SIG-M5 treated with dmso at 0.1 percent for 504 hours (cell line): ENCODE measurements at regions not wholly inside any gene's neighbourhood (a gene's known extent, or its start where the extent isn't known, plus 50 kb on each side); places are given as distances from the start of the nearest gene placed in this dataset.
"Not testable (repeated sequence)": the region's sequence is repeated elsewhere in the genome, so short reads cannot be mapped to it uniquely, and the experiment has no call there.

ENCODE experiments used
- DNase-seq: peaks from one replicate; lab custom pipeline; 2025; ENCODE audit not compliant: unreplicated experiment; lab: John Stamatoyannopoulos, UW

DNA sequence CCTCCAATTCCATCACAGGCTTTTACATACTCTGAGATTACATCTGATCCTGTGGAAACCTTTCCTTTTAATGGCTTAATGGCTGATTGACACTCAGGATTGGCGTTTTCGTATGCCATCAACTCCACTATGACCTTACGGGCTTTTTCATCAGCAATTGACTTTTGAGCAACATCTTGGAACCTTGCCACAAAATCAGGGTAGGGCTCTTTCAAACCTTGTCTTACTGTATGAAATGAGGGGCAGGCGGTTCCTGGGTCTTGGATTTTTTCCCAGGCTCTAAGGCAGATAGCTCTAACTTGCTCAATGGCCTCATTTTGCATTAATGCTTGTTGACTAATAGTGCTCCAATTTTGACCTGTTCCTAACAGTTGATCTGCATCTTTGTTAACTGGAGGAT lies 250.9 kb upstream of the PRKCQ start:
- DNase-seq = not testable (repeated sequence)

DNA sequence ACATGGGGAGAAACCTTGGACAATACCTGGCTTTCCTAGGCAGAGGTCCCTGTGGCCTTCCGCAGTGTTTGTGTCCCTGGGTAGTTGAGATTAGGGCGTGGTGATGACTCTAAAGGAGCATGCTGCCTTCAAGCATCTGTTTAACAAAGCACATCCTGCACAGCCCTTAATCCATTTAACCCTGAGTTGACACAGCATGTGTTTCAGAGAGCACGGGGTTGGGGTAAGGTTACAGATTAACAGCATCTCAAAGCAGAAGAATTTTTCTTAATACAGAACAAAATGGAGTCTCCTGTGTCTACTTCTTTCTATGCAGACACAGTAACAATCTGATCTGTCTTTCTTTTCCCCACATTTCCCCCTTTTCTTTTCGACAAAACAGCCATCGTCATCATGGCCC lies 244.7 kb upstream of the PRKCQ start:
- DNase-seq = not testable (repeated sequence)

DNA sequence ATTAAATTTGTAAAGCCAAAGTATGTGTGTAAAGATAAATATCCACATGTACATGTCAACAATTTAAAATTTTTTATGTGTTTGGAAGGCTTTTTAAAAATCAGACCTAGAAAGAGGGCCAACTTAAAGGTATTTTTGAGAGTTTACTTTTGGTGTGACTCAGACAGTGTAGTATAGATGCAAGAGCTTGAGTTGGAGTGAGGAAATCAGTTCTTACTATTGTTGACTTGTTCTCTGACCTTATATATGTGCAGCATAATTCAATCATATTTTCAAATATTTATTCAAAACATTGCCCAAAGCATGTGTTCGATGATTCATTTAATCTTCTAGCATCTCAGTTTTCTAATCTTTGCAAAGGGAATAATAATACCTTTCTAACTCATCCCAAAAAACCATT lies 243.7 kb upstream of the PRKCQ start:
- no peak for DNase-seq

DNA sequence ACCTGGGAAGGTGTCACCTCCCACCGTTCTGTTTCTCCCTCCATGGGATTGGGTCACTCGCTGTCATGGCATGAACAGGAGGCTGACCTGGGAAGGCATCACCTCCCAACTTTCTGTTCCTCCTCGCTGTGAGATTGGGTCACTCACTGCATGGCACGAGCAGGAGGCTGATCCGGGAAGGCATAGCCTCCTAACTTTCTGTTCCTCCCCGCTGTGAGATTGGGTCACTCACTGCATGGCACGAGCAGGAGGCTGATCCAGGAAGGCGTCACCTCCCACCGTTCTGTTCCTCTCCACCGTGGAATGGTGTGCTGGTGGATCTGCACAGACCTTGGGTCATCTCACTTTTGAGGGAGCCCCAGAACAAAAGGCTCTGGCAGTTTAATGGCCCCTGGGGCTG lies 239.2 kb upstream of the PRKCQ start:
- no peak for DNase-seq

DNA sequence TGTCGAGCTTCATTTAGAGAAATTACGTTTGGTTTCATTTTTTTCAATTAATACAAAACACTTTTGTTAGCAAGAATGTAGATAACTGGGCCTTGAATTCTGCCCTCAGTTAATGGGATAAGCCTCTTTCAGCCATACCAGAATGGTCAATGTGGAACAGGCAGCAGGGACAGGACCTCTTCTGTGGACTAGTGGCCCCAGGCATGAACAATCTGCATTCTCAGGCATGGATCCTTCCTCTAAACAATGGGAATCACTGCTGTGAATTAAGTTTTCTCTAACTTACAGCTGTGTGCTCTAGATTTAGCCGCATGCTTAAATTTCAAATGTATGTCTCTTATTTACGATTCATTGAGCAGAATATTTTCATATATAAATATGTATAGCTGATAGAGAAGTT lies 237.7 kb upstream of the PRKCQ start:
- no peak for DNase-seq

DNA sequence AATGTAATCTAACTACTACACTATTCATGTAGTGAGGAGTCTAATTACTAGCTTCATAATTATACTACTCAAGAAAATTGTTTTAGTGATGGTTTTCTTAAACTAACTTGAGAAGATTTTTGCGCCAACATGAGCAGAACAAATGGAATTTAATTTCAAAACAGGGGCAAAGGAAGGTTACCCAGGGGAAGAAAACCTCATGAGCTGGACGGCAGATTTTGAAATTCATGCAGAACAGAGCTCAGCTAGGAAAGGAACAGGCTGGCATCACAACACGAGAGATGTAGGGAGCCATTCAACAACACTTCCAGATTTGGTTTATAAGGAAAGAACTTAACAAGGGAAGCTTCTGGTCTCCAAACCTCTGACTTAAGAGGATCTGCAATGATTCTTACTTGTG lies 235.3 kb upstream of the PRKCQ start:
- DNase-seq = no peak

DNA sequence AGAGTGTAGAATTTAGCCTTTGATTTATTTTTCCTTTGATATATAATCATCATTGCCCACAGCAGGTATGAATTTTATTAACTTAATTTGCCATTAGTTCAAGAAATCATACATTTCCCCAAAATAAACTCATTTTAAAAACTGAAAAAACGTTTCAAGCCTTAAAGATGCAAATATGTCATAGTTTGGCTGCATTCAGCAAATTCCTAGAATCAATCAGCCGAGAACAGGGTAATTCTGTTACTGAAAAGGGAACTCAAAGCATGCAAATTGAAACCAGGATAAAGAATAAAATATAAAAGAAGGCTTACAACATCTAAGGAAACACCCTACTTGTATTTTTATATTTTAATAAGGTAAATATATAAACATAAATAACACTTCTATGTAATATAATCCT lies 233.8 kb upstream of the PRKCQ start:
- no peak for DNase-seq

DNA sequence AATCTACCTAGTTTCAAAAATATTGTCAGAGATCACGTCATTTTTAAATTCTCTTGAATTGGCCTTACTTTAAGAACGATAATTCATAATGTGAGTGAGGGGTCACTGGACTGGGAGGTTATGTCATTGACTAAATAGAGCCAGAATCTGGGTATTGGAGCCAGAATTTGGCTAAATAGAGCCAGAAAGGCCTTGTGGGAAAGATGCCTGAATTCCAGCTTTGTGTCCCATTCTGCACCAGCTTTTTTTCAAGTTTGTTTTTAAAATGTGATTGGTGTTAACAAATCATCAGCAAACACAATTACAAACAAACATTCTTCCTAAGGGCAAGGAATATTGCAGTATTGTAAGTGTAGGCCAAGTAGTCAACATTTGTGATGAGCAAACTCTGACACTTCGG lies 233.2 kb upstream of the PRKCQ start:
- no peak for DNase-seq

DNA sequence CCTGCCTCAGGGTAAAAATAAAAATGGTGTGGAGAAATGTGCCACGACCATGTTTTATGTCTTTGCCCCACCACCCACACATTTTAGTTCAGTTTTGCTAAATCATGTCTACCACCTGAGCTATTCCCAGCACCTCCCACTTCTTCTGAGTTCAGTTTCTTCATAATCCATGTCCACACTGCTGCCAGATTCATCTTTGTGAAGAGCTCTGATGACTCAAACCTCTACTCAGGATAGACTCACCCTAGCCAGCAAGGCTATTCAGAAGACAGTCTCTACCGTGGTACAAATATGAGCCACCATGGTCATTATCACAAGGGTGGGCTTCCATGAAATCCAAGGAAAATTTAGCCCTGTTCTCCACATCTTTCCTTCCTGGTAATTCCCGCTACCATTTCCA lies 231.1 kb upstream of the PRKCQ start:
- no peak for DNase-seq

DNA sequence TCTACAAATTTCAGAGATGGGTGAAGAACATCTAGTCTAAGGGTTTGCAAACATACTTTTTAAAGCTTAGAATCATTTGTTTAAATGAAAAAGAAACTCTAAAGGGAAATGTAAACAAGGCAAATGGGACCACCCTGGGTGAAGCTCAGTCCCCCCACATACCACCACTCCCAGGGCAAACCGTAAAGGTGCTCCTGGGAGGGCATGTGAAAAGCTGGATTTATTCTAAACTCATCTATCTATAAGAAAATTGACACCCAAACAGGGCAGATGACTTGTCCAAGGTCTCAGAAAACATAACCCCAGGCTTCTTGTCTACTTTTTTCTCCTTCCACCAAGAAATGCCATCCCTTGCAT lies 223.3 kb upstream of the PRKCQ start:
- DNase-seq = no peak

DNA sequence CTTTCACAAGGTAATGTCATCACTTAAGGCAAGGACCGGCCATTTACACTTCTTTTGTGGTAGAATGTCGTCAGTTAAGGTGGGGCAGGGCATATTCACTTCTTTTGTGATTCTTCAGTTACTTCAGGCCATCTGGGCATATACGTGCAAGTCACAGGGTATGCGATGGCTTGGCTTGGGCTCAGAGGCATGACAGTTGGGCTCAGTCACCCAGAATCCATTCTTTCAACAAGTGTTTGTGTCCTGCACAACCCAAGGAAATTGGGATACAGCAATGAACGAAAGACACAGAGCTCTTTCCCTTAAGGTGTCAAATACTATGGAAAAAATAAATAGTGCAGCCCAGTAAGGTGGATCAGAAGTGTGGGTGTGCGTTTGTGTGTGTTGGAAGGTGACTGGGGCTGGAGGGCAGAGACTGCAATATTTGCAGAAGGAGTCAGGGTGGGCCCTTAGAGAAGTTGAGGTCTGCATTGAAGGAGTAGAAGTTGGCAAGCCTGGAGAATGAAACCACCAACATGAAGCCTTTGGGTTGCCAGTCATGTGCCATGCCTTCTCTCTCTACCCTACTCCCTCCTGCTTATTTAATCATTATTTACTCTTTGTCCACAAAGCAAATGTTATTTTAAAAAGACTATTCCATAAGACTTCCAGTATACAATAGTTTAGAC lies 222.8 kb upstream of the PRKCQ start:
- no peak for DNase-seq

DNA sequence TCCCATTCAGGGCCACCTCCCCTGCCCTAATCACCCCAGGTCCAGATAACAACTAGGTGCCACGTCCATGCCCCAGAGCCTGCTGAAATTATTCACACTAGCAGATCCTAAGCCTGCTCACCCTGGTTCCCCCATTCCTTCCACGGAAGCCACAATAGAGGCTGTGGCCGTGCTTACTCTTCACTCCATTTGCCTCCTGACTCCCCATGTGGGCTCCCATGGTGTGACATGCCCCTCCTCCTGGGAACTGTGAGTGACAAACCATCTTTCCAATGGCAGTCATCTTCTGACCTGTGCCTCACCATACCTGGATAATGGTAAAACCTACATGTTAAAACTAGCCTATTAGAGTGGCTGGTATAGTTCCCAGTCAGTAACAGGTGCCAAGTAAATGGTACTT lies 216.2 kb upstream of the PRKCQ start:
- DNase-seq = no peak

DNA sequence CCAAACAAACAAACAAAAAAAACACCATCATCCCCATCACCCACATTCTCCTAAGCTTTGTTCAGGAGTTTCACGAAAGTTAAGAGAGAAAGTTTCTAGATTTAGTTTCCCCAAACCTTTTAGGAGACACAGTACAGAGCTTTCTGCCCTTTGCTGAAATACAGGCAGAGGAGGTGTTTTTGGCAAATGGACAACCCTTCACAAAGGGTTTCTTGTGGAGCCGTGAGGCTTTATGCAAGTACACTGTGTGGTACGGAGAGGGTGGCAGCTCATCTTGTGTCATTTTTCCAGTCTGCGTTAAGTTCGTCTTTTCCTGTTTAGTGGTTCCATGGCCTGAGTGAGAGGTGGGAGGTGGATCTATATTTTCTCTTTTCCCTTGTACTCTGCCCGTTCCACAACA lies 215.5 kb upstream of the PRKCQ start:
- DNase-seq = no peak

DNA sequence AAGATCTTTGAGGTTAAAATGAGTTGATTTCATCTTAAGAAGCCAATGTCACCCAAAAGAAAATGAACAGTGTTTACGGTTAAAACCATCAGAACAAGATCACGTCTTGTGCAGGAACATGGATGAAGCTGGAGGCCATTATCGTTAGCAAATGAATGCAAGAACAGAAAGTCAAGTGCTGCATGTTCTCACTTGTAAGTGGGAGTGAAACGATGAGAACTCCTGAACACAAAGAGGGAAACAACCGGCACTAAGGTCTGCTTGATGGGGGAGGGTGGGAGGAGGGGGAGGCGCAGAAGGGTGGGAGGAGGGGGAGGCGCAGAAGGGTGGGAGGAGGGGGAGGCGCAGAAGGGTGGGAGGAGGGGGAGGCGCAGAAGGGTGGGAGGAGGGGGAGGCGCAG lies 214.8 kb upstream of the PRKCQ start:
- DNase-seq = not testable (repeated sequence)

DNA sequence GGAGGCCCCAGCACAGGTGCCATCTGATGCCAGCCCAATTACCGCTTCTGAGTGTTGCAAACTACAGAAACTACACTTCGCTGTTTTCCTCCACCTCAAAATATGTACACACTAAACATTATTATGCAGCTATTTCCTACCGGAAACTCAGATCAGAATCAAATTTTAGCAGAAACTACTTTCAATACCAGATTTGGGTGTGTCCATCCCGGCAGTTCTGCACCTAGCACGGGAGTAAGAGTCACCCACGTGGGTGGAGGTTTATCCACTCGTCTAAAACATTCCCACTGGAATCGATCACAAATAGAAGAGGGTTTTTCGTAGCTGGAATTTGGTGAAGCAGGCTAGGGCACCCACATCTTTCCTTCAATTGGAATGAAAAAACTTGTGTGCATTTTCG lies 214.4 kb upstream of the PRKCQ start:
- no peak for DNase-seq

DNA sequence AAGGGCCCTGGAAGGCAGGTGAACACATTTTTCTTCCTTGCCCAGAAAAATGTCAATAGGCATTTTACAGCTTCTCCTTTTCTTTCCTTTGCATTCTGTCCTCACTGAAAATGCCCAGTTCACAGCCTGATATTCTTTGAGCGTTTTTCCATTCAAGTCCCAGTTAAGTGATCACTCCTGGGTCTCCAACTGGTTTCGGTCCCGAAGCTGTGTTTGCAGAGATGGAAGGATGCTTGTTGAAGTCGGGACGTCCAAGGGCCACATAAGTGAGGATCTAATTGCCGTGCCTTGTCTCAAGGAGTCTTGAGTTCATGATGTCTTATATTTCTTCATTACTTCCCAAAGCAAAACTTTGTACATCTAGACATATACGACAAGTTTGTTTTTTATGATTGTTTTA lies 208.7 kb upstream of the PRKCQ start:
- DNase-seq = no peak

DNA sequence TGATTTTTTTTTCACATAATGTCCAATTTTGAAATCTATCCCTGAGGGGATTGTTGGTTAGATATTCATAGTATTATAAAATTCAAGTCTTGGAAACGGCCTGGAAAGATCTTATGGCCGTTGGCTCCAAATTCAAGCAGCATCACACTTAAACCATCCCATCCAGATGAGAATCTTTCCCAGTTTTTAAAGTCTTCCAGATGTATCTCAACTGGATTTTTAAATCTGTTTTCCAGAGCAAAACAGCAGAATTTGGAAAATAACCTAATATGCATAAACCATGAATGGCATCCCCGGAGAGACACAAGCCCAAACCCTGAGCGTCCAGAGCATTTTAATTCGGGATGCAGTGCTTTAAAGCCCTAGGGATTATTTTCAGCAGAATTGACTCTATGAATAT lies 208.2 kb upstream of the PRKCQ start:
- no peak for DNase-seq

DNA sequence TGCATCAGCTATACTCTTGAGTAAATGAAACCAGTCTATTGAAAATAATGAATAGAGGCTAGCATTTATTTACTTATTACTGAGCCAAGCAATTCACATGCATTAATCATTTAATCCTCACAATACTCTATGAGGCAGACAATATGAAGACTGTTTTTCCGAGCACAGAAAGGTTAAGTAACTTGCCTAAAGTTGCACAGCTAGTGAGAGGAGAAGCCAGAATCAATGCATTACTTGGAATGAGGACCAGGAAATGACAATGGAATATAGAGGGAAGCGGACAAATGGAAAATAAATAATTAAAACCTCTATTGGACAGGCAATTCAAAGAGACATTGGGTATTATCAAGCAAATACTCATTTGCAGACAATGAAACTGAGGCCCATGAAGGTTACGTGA lies 207.6 kb upstream of the PRKCQ start:
- DNase-seq = no peak

DNA sequence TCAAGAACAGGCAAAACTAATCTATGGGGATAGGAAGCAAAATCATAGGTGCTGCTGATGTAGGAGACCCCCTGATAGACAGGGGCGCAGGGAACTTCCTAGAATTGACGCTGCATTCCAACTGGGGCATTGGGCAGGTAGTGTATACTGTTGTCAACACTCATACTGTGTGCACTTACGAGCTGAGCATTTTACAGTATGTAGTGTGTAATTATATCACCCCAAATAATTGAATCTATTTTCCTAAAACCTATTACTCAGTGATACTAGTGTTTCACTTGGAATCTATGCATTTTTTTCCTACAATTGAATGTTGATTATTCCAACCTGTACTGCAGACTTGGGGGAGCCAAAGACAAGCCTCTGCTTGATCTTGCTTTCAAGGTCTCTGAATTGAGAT lies 207.0 kb upstream of the PRKCQ start:
- no peak for DNase-seq

DNA sequence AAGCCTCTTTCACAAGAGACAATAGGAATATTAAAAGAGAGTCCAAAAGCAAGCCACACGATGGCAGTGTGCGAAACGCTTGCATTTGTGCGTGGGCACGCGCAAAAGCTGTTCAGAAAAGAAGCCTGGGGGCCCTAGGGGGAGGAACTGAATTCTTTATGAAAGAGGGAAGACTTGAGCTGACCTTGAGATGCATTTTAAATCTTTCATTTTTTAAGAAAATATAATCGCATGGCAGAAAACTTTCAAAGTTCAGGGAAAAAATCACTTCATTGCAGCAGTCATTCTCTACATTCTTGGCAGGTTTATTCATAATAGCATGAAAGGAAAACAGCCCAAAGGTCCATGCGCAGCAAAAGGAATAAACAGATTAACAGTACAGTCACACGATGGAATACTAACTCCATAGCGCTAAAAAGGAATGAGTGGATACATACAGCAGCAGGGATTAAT lies 206.5 kb upstream of the PRKCQ start:
- no peak for DNase-seq

DNA sequence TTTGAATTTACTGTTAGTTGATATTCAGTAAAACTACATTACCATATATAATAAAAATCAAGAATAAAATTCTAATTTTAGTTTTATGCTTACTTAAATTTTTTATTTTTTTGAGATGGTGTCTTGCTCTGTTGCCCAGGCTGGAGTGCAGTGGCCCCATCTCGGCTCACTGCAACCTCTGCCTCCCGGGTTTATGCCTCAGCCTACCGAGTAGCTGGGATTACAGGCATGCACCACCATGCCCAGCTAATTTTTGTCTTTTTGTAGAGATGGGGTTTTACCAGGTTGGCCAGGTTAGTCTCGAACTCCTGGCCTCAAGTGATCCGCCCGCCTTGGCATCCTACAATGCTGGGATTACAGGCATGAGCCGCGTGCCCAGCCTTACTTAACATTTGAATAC lies 204.4 kb upstream of the PRKCQ start:
- not testable (repeated sequence) for DNase-seq

DNA sequence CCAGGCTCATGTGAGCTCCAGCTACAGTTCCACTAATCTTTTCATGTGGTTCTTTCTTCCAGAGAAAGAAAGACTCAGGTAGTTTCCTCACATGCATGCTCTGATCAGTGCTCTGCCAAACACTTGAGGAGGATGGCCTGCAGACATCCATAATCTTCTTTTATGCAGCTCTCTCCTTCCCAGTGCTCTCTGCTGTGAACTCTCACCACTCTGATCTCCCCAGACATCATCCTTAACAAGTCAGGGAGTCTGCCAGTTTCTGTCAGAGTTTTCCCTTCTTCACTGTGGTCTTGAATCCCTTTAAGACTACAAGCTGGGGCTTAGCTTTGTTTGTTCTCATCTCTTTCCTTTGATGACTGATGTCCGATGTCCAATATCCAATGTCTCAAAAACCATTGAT lies 203.4 kb upstream of the PRKCQ start:
- DNase-seq = no peak

DNA sequence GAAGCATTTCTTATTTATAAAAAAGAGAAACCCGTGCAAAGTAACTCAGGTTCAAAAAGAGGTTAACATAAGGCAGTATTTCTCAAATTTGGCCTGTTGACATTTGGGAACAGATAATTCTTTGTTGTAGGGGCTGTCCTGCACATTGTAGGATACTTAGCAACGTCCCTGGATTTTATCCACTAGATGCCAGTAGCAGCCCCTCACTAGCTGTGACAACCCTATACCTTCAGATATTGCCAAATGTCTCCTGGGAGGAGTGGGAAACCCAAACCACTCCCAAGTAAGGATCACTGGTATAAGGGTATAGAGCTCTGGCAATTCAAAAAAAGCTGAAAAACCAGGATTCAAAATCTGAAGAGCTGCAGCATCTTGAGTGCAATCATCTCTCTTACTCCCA lies 202.3 kb upstream of the PRKCQ start:
- DNase-seq = no peak
